GM21717 (cell line): ENCODE measurements at regions not wholly inside any gene's neighbourhood (a gene's known extent, or its start where the extent isn't known, plus 50 kb on each side); places are given as distances from the start of the nearest gene placed in this dataset.
"Not testable (repeated sequence)": the region's sequence is repeated elsewhere in the genome, so short reads cannot be mapped to it uniquely, and the experiment has no call there.

ENCODE experiments used
- ATAC-seq: cut with Tn5 transposase; IDR thresholded peaks from one replicate; pipeline ENCODE4 v1.9.1; 2021; ENCODE audit warnings: mild to moderate bottlenecking, moderate library complexity; ENCODE audit not compliant: unreplicated experiment

GRCh38 chr9:115766370-115766955 is 387.1 kb upstream of the PAPPA start:
- ATAC-seq, result no peak

GRCh38 chr9:115770521-115770920 is 383.1 kb upstream of the PAPPA start:
- no peak for ATAC-seq

GRCh38 chr9:115775659-115776058 is 377.9 kb upstream of the PAPPA start:
- no peak for ATAC-seq

GRCh38 chr9:115777610-115778009 is 376.0 kb upstream of the PAPPA start:
- ATAC-seq, result no peak

GRCh38 chr9:115781070-115781736 is 372.4 kb upstream of the PAPPA start:
- ATAC-seq, result no peak

- ATAC-seq, result no peak
These were observed 367.3 kb upstream of the PAPPA start for GRCh38 chr9:115786321-115786720.

GRCh38 chr9:115790520-115790919 is 363.1 kb upstream of the PAPPA start:
- no peak for ATAC-seq

- ATAC-seq, result no peak
These were observed 358.6 kb upstream of the PAPPA start for GRCh38 chr9:115794921-115795475.

GRCh38 chr9:115799734-115800133 is 353.9 kb upstream of the PAPPA start:
- ATAC-seq, result no peak

GRCh38 chr9:115804206-115804605 is 349.4 kb upstream of the PAPPA start:
- no peak for ATAC-seq

GRCh38 chr9:115808108-115808507 is 345.5 kb upstream of the PAPPA start:
- no peak for ATAC-seq

GRCh38 chr9:115808695-115809094 is 344.9 kb upstream of the PAPPA start:
- no peak for ATAC-seq

GRCh38 chr9:115810166-115810565 is 343.4 kb upstream of the PAPPA start:
- no peak for ATAC-seq

GRCh38 chr9:115814081-115814480 is 339.5 kb upstream of the PAPPA start:
- ATAC-seq, result no peak

- ATAC-seq, result no peak
These were observed 337.8 kb upstream of the PAPPA start for GRCh38 chr9:115815786-115816185.

- ATAC-seq, result not testable (repeated sequence)
These were observed 334.9 kb upstream of the PAPPA start for GRCh38 chr9:115818651-115819050.

- no peak for ATAC-seq
These were observed 321.6 kb upstream of the PAPPA start for GRCh38 chr9:115832031-115832430.

- ATAC-seq, result no peak
These were observed 316.0 kb upstream of the PAPPA start for GRCh38 chr9:115837618-115838017.

GRCh38 chr9:115838417-115838816 is 315.2 kb upstream of the PAPPA start:
- ATAC-seq, result no peak

GRCh38 chr9:115844433-115844832 is 309.2 kb upstream of the PAPPA start:
- not testable (repeated sequence) for ATAC-seq

GRCh38 chr9:115845648-115846312 is 307.8 kb upstream of the PAPPA start:
- no peak for ATAC-seq

GRCh38 chr9:115847216-115847615 is 306.4 kb upstream of the PAPPA start:
- no peak for ATAC-seq
